ENCODE measurements at regions not wholly inside any gene's neighbourhood (a gene's known extent, or its start where the extent isn't known, plus 50 kb on each side); places are given as distances from the start of the nearest gene placed in this dataset.

GRCh38 chr6:74646461-74646860 lies 559.4 kb downstream of the COL12A1 start:
- no peak overlapping the region for H3K4me3 ChIP-seq (ENCODE audit: low read length)
- no peaks in the 10 kb centered on the region for H3K27me3 ChIP-seq (ENCODE audit: insufficient read depth, low read depth, low read length)
- H3F3A ChIP-seq (ENCODE audit: insufficient read depth, low read length, poor library complexity, severe bottlenecking) = no peaks in the 10 kb centered on the region
- no peaks in the 10 kb centered on the region for H3K79me2 ChIP-seq (replicated peaks; ENCODE audit: insufficient read depth, low read length)
- no peak overlapping the region for H2AFZ ChIP-seq (ENCODE audit: low read depth, low read length)
- no peak overlapping the region for H3K27ac ChIP-seq (ENCODE audit: low read length)
- H3K9me2 ChIP-seq (ENCODE audit: insufficient read depth, low read length) = no peaks in the 10 kb centered on the region
- no peak overlapping the region for H3K4me2 ChIP-seq (ENCODE audit: low read length)
- H4K20me1 ChIP-seq (ENCODE audit: insufficient read depth) = no peaks in the 10 kb centered on the region
- H3K9ac ChIP-seq (ENCODE audit: low read length) = no peak overlapping the region
- TF ChIP-seq RAD21 (conservative IDR thresholded peaks at IDR 0.05) (no peak), POLR2AphosphoS5 (IDR thresholded peaks at IDR 0.05) (no peak), EP300 (conservative IDR thresholded peaks at IDR 0.05; ENCODE audit: poor library complexity, severe bottlenecking) (no peak), SMC3 (conservative IDR thresholded peaks at IDR 0.05; ENCODE audit: poor library complexity) (no peak), REST (IDR thresholded peaks at IDR 0.05; ENCODE audit: borderline replicate concordance) (no peak), MXI1 (conservative IDR thresholded peaks at IDR 0.05; ENCODE audit: poor library complexity, severe bottlenecking) (no peak), CTCF (IDR thresholded peaks at IDR 0.05; ENCODE audit: poor library complexity, severe bottlenecking) (no peak), EZH2 (IDR thresholded peaks at IDR 0.05; ENCODE audit: borderline replicate concordance, insufficient read depth, low read length, poor library complexity, severe bottlenecking) (no peak), TAF1 (IDR thresholded peaks at IDR 0.05; ENCODE audit: low read depth) (no peak)
- H3K36me3 ChIP-seq (ENCODE audit: insufficient read depth, low read length) = no peaks in the 10 kb centered on the region
- no peaks in the 10 kb centered on the region for H3K9me3 ChIP-seq (ENCODE audit: low read length)

GRCh38 chr6:74645108-74645849 lies 560.6 kb downstream of the COL12A1 start:
- Histone ChIP-seq H4K20me1 (ENCODE audit: insufficient read depth) (no peaks in the 10 kb centered on the region), H3K79me2 (replicated peaks; ENCODE audit: insufficient read depth, low read length) (no peaks in the 10 kb centered on the region), H3K9me3 (ENCODE audit: low read length) (no peaks in the 10 kb centered on the region), H3K9ac (ENCODE audit: low read length) (no peak overlapping the region), H2AFZ (ENCODE audit: low read depth, low read length) (no peak overlapping the region), H3K4me2 (ENCODE audit: low read length) (no peak overlapping the region), H3K27me3 (ENCODE audit: insufficient read depth, low read depth, low read length) (no peaks in the 10 kb centered on the region), H3K9me2 (ENCODE audit: insufficient read depth, low read length) (no peaks in the 10 kb centered on the region), H3F3A (ENCODE audit: insufficient read depth, low read length, poor library complexity, severe bottlenecking) (no peaks in the 10 kb centered on the region), H3K36me3 (ENCODE audit: insufficient read depth, low read length) (no peaks in the 10 kb centered on the region), H3K4me3 (ENCODE audit: low read length) (no peak overlapping the region), H3K27ac (ENCODE audit: low read length) (no peak overlapping the region)
- TF ChIP-seq EP300 (conservative IDR thresholded peaks at IDR 0.05; ENCODE audit: poor library complexity, severe bottlenecking) = no peak
- TF ChIP-seq POLR2AphosphoS5 (IDR thresholded peaks at IDR 0.05) = no peak
- TF ChIP-seq MXI1 (conservative IDR thresholded peaks at IDR 0.05; ENCODE audit: poor library complexity, severe bottlenecking) = no peak
- TF ChIP-seq SMC3 (conservative IDR thresholded peaks at IDR 0.05; ENCODE audit: poor library complexity) = no peak
- no peak for TF ChIP-seq RAD21 (conservative IDR thresholded peaks at IDR 0.05)
- no peak for TF ChIP-seq CTCF (IDR thresholded peaks at IDR 0.05; ENCODE audit: poor library complexity, severe bottlenecking)
- TF ChIP-seq REST (IDR thresholded peaks at IDR 0.05; ENCODE audit: borderline replicate concordance) = no peak
- TF ChIP-seq TAF1 (IDR thresholded peaks at IDR 0.05; ENCODE audit: low read depth) = no peak
- no peak for TF ChIP-seq EZH2 (IDR thresholded peaks at IDR 0.05; ENCODE audit: borderline replicate concordance, insufficient read depth, low read length, poor library complexity, severe bottlenecking)

Measured in neural cell (in vitro differentiated cells).